HCT116 (cell line): ENCODE measurements at regions not wholly inside any gene's neighbourhood (a gene's known extent, or its start where the extent isn't known, plus 50 kb on each side); places are given as distances from the start of the nearest gene placed in this dataset.

Experiments
- ATAC-seq: fragments of 200-7000 bp; cut with Tn5 transposase; 2 replicates; pipeline ENCODE4 v1.9.1; 2020; ENCODE audit warnings: mild to moderate bottlenecking, moderate library complexity
- BruUV-seq: library from RNA; stranded (reverse); fragments of 400-500 nt; replicated peaks from 2 replicates; lab custom pipeline; 2021; lab: Mats Ljungman, UMichigan
- CTCF ChIA-PET: fragments of 300-600 bp; sonication (Branson Sonifier 250); formaldehyde crosslinking; loops from one replicate; lab custom pipeline; 2021; ENCODE audit warnings: antibody characterized with exemption; lab: Charles Lee
- POLR2A ChIA-PET: fragments of 300-600, 350-600 bp; sonication (Branson Sonifier 250); formaldehyde crosslinking; loops from one replicate; lab custom pipeline; 2021; ENCODE audit warnings: antibody characterized with exemption; lab: Charles Lee
- RAD21 ChIA-PET, 2 experiments: fragments of 300-600 bp; sonication (Branson Sonifier 250); formaldehyde crosslinking; loops; one replicate each; lab custom pipeline; 2023; ENCODE audit warnings: low total read pairs in 2 of 2; ENCODE audit not compliant: uncharacterized antibody in 2 of 2, unreplicated experiment in 2 of 2, low non-redundant PET in 1 of 2; lab: Charles Lee
- DNase-seq: peaks from one replicate; pipeline ENCODE4 v3.0.0-alpha.2; 2010; ENCODE audit warnings: low read depth, low spot score
- H2AFZ ChIP-seq: fragments of 200-600 bp; shearing (Covaris generic), sonication (generic); 2 replicates; pipeline ENCODE4 v1.6.1; 2017; ENCODE audit warnings: low read depth, mixed run types, mixed read lengths, antibody characterized with exemption, low read length; ENCODE audit not compliant: poor library complexity, severe bottlenecking
- H3K27ac ChIP-seq: 2 replicates; pipeline ENCODE4 v1.5.1; 2012; ENCODE audit warnings: low read depth, low read length
- H3K27me3 ChIP-seq: fragments of 200-600 bp; sonication (generic); 2 replicates; pipeline ENCODE4 v1.6.1; 2016; ENCODE audit warnings: mixed run types, low read length, mixed read lengths; ENCODE audit not compliant: insufficient read depth
- H3K36me3 ChIP-seq, 2 experiments: fragments of 200-500 bp in 1 of 2; fragments of 200-600 bp in 1 of 2; sonication (Bioruptor generic) in 1 of 2; sonication (generic) in 1 of 2; 2 replicates each; pipeline versions ENCODE4 v1.5.1 to v1.6.1; 2014 to 2016; ENCODE audit warnings: low read length in 2 of 2, inconsistent platforms in 1 of 2, mixed read lengths in 1 of 2, mixed run types in 1 of 2; ENCODE audit not compliant: insufficient read depth in 2 of 2, control insufficient read depth in 1 of 2
- H3K4me1 ChIP-seq, 2 experiments: fragments of 200-600 bp in 1 of 2; sonication (generic) in 1 of 2; 2 replicates each; pipeline versions ENCODE4 v1.5.1 to v1.6.1; 2012 to 2017; ENCODE audit warnings: low read length in 2 of 2, inconsistent platforms in 1 of 2, mild to moderate bottlenecking in 1 of 2, mixed read lengths in 1 of 2, mixed run types in 1 of 2, moderate library complexity in 1 of 2; ENCODE audit not compliant: insufficient read depth in 2 of 2, control insufficient read depth in 1 of 2
- H3K4me2 ChIP-seq: fragments of 200-600 bp; sonication (generic); 2 replicates; pipeline ENCODE4 v1.6.1; 2017; ENCODE audit warnings: mixed run types, low read length, mixed read lengths
- H3K4me3 ChIP-seq, 2 experiments: fragments of 200-600 bp in 1 of 2; sonication (generic) in 1 of 2; replicated peaks in 1 of 2; 2 replicates each; pipeline ENCODE4 v1.5.1; 2011 to 2016; ENCODE audit warnings: low read length in 2 of 2, control low read depth in 1 of 2, low read depth in 1 of 2, mild to moderate bottlenecking in 1 of 2, mixed read lengths in 1 of 2, mixed run types in 1 of 2
- H3K79me2 ChIP-seq: fragments of 200-600 bp; sonication (generic); 2 replicates; pipeline ENCODE4 v1.6.1; 2017; ENCODE audit warnings: mild to moderate bottlenecking, mixed run types, low read length, moderate library complexity, mixed read lengths; ENCODE audit not compliant: insufficient read depth
- H3K9ac ChIP-seq: fragments of 200-600 bp; sonication (generic); 2 replicates; pipeline ENCODE4 v1.6.1; 2016; ENCODE audit warnings: low read length, mixed read lengths
- H3K9me2 ChIP-seq: fragments of 200-600 bp; sonication (generic), shearing (Covaris generic); 2 replicates; pipeline ENCODE4 v1.6.1; 2017; ENCODE audit warnings: mixed run types, mild to moderate bottlenecking, moderate library complexity; ENCODE audit not compliant: insufficient read depth
- H3K9me3 ChIP-seq, 2 experiments: fragments of 200-500 bp in 1 of 2; fragments of 200-600 bp in 1 of 2; sonication (Bioruptor generic) in 1 of 2; sonication (generic) in 1 of 2; 2 replicates each; pipeline ENCODE4 v1.6.1; 2014 to 2017; ENCODE audit warnings: low read length in 2 of 2, mixed read lengths in 2 of 2, inconsistent platforms in 1 of 2, low read depth in 1 of 2, mild to moderate bottlenecking in 1 of 2, mixed run types in 1 of 2, moderate library complexity in 1 of 2; ENCODE audit not compliant: control insufficient read depth in 1 of 2, insufficient read depth in 1 of 2
- H4K20me1 ChIP-seq: fragments of 200-600 bp; sonication (generic), shearing (Covaris generic); 2 replicates; pipeline ENCODE4 v1.6.1; 2017; ENCODE audit warnings: mixed run types, mild to moderate bottlenecking, moderate library complexity; ENCODE audit not compliant: insufficient read depth
- CBX3 ChIP-seq: IDR thresholded peaks from 2 replicates; pipeline ENCODE4 v1.6.1; 2012; ENCODE audit warnings: low read depth
- CEBPB ChIP-seq: IDR thresholded peaks from 2 replicates; pipeline ENCODE4 v1.6.1; 2012; ENCODE audit warnings: low read depth
- CTCF ChIP-seq, 3 experiments: fragments of 200-600 bp in 1 of 3; sonication (generic) in 1 of 3; IDR thresholded peaks in 2 of 3; conservative IDR thresholded peaks in 1 of 3; 2 replicates each; pipeline ENCODE4 v1.5.1; 2012 to 2017; ENCODE audit warnings: low read depth in 2 of 3, low read length in 2 of 3, antibody characterized with exemption in 1 of 3, borderline replicate concordance in 1 of 3, control low read depth in 1 of 3, mild to moderate bottlenecking in 1 of 3, mixed read lengths in 1 of 3, mixed run types in 1 of 3, moderate library complexity in 1 of 3; ENCODE audit not compliant: insufficient read depth in 1 of 3
- EGR1 ChIP-seq: IDR thresholded peaks from 2 replicates; pipeline ENCODE4 v1.6.1; 2012; ENCODE audit warnings: low read depth
- ELF1 ChIP-seq: IDR thresholded peaks from 2 replicates; pipeline ENCODE4 v1.6.1; 2012; ENCODE audit warnings: low read depth, borderline replicate concordance
- EZH2 ChIP-seq: fragments of 200-600 bp; sonication (generic); IDR thresholded peaks from 2 replicates; pipeline ENCODE4 v1.6.1; 2017; ENCODE audit warnings: antibody characterized with exemption, mixed run types
- EZH2phosphoT487 ChIP-seq: fragments of 200-600 bp; IDR thresholded peaks from 2 replicates; pipeline ENCODE4 v1.6.1; 2018; ENCODE audit warnings: antibody characterized with exemption, borderline replicate concordance
- FOSL1 ChIP-seq: IDR thresholded peaks from 2 replicates; pipeline ENCODE4 v1.6.1; 2012; ENCODE audit warnings: low read depth
- POLR2A ChIP-seq: IDR thresholded peaks from 2 replicates; pipeline ENCODE4 v1.7.0; 2011; ENCODE audit warnings: borderline replicate concordance; ENCODE audit not compliant: insufficient read depth, insufficient read length; ENCODE audit errors: extremely low read depth
- TCF7L2 ChIP-seq: IDR thresholded peaks from 2 replicates; pipeline ENCODE4 v1.7.0; 2011; ENCODE audit warnings: borderline replicate concordance, inconsistent platforms; ENCODE audit not compliant: insufficient read depth, insufficient read length; ENCODE audit errors: extremely low read depth
- ZBTB33 ChIP-seq: IDR thresholded peaks from 2 replicates; pipeline ENCODE4 v1.6.1; 2011; ENCODE audit warnings: mild to moderate bottlenecking, low read length, moderate library complexity; ENCODE audit not compliant: insufficient replicate concordance; ENCODE audit errors: extremely low read depth
- ZFX ChIP-seq: fragments of 450-650 bp; IDR thresholded peaks from 2 replicates; pipeline ENCODE4 v1.6.1; 2017
- intact Hi-C: fragments of 100-400 bp; cut with micrococcal nuclease; formaldehyde crosslinking; loops from 2 replicates; pipeline ENCODE4 v1.10.0; 2022
- TF ChIP-seq, protein P1 (sequence below): IDR thresholded peaks from 2 replicates; pipeline ENCODE4 v1.6.1; 2012
- TF ChIP-seq, protein P2 (sequence below): IDR thresholded peaks from 2 replicates; pipeline ENCODE4 v1.6.1; 2012; ENCODE audit warnings: low read depth

GRCh38 chr4:37058826-37059225, 185.7 kb upstream of the NWD2 start:
- H3K4me3 ChIP-seq, result no peak overlapping the region
- intact Hi-C loops, result no loop called here
- TF ChIP-seq TCF7L2 (no peak), CBX3 (no peak), CEBPB (no peak), ZFX (no peak), FOSL1 (no peak), ELF1 (no peak), POLR2A (no peak), EGR1 (no peak), CTCF (IDR thresholded peaks at IDR 0.05 in 2 of 3, conservative IDR thresholded peaks at IDR 0.05 in 1 of 3; ENCODE audit: borderline replicate concordance in 1 of 3, insufficient read depth in 1 of 3, low read depth in 2 of 3, low read length in 2 of 3) (no peak), ZBTB33 (no peak), EZH2 (no peak), EZH2phosphoT487 (no peak)
- TF ChIP-seq, protein P1, sequence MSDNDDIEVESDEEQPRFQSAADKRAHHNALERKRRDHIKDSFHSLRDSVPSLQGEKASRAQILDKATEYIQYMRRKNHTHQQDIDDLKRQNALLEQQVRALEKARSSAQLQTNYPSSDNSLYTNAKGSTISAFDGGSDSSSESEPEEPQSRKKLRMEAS, result no peak
- TF ChIP-seq, protein P2, sequence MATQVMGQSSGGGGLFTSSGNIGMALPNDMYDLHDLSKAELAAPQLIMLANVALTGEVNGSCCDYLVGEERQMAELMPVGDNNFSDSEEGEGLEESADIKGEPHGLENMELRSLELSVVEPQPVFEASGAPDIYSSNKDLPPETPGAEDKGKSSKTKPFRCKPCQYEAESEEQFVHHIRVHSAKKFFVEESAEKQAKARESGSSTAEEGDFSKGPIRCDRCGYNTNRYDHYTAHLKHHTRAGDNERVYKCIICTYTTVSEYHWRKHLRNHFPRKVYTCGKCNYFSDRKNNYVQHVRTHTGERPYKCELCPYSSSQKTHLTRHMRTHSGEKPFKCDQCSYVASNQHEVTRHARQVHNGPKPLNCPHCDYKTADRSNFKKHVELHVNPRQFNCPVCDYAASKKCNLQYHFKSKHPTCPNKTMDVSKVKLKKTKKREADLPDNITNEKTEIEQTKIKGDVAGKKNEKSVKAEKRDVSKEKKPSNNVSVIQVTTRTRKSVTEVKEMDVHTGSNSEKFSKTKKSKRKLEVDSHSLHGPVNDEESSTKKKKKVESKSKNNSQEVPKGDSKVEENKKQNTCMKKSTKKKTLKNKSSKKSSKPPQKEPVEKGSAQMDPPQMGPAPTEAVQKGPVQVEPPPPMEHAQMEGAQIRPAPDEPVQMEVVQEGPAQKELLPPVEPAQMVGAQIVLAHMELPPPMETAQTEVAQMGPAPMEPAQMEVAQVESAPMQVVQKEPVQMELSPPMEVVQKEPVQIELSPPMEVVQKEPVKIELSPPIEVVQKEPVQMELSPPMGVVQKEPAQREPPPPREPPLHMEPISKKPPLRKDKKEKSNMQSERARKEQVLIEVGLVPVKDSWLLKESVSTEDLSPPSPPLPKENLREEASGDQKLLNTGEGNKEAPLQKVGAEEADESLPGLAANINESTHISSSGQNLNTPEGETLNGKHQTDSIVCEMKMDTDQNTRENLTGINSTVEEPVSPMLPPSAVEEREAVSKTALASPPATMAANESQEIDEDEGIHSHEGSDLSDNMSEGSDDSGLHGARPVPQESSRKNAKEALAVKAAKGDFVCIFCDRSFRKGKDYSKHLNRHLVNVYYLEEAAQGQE, result no peak
- no peaks in the 10 kb centered on the region for H3K4me1 ChIP-seq
- no peak overlapping the region for H3K4me2 ChIP-seq
- no peak overlapping the region for H3K27ac ChIP-seq
- CTCF ChIA-PET, result no interaction called here
- no TSS peak for BruUV-seq
- no peaks in the 10 kb centered on the region for H4K20me1 ChIP-seq
- no peak for ATAC-seq
- H3K9me3 ChIP-seq, result no peaks in the 10 kb centered on the region
- DNase-seq, result no peak
- POLR2A ChIA-PET, result interaction anchor here (0.7 kb wide), 1 partner anchor 94 kb away, joined by 3 read pairs; no protein-coding TSS in a partner anchor
- RAD21 ChIA-PET, result no interaction called here
- no peak overlapping the region for H3K9ac ChIP-seq
- no peaks in the 10 kb centered on the region for H3K79me2 ChIP-seq
- H3K9me2 ChIP-seq, result no peaks in the 10 kb centered on the region
- no peaks in the 10 kb centered on the region for H3K36me3 ChIP-seq
- H2AFZ ChIP-seq, result no peak overlapping the region
- H3K27me3 ChIP-seq, result no peaks in the 10 kb centered on the region; the same call in 1 of the 2 replicates
